HG03064 (cell line): ENCODE measurements at regions not wholly inside any gene's neighbourhood (a gene's known extent, or its start where the extent isn't known, plus 50 kb on each side); places are given as distances from the start of the nearest gene placed in this dataset.
"Not testable (repeated sequence)": the region's sequence is repeated elsewhere in the genome, so short reads cannot be mapped to it uniquely, and the experiment has no call there.

Experiments
- ATAC-seq: cut with Tn5 transposase; IDR thresholded peaks from one replicate; pipeline ENCODE4 v1.9.1; 2021; ENCODE audit warnings: low read depth; ENCODE audit not compliant: unreplicated experiment

- ATAC-seq, result not testable (repeated sequence)
Observed at GRCh38 chr21:14623079-14623478, 77.0 kb upstream of the SAMSN1 start.

- ATAC-seq, result no peak
Observed at GRCh38 chr21:14620152-14620551, 74.0 kb upstream of the SAMSN1 start.

- ATAC-seq, result no peak
Observed at GRCh38 chr21:14617871-14618270, 71.8 kb upstream of the SAMSN1 start.

- ATAC-seq, result no peak
Observed at GRCh38 chr21:14617040-14617393, 70.9 kb upstream of the SAMSN1 start.

- ATAC-seq, result no peak
Observed at GRCh38 chr21:14616380-14617039, 70.4 kb upstream of the SAMSN1 start.

GRCh38 chr21:14615359-14615974 lies 69.4 kb upstream of the SAMSN1 start:
- no peak for ATAC-seq

- ATAC-seq, result no peak
Observed at GRCh38 chr21:14614287-14614686, 68.2 kb upstream of the SAMSN1 start.

- ATAC-seq, result no peak
Observed at GRCh38 chr21:14613486-14614224, 67.5 kb upstream of the SAMSN1 start.

- not testable (repeated sequence) for ATAC-seq
Observed at GRCh38 chr21:14610119-14610518, 64.0 kb upstream of the SAMSN1 start.

- ATAC-seq, result no peak
Observed at GRCh38 chr21:14609274-14609673, 63.2 kb upstream of the SAMSN1 start.

- ATAC-seq, result no peak
Observed at GRCh38 chr21:14607262-14607661, 61.1 kb upstream of the SAMSN1 start.

GRCh38 chr21:14603202-14603601 lies 57.1 kb upstream of the SAMSN1 start:
- ATAC-seq, result no peak

GRCh38 chr21:14602382-14602958 lies 56.4 kb upstream of the SAMSN1 start:
- no peak for ATAC-seq

- no peak for ATAC-seq
Observed at GRCh38 chr21:14600569-14601297, 54.6 kb upstream of the SAMSN1 start.

- ATAC-seq, result no peak
Observed at GRCh38 chr21:14598065-14598464, 52.0 kb upstream of the SAMSN1 start.
